ENCODE measurements at regions not wholly inside any gene's neighbourhood (a gene's known extent, or its start where the extent isn't known, plus 50 kb on each side); places are given as distances from the start of the nearest gene placed in this dataset.
"Not testable (repeated sequence)": the region's sequence is repeated elsewhere in the genome, so short reads cannot be mapped to it uniquely, and the experiment has no call there.

GRCh38 chr6:86016567-86016966 lies 373.9 kb upstream of the SYNCRIP start:
- Histone ChIP-seq H3K36me3 (no peaks in the 10 kb centered on the region), H3K4me3 (no peak overlapping the region), H3K4me1 (no peaks in the 10 kb centered on the region), H3K27ac (no peak overlapping the region), H3K27me3 (no peaks in the 10 kb centered on the region), H3K9me3 (peaks cover 0 to 3% (median 0%) of the 10 kb centered on the region in 12 donors)
- DNase-seq (no peak), ATAC-seq (no peak)
- intact Hi-C loops (cut with DNase I) = no loop called here
- 67 to 81% (median 74%) methylated on average over 3 of the region's 3 CpGs for WGBS, 4 donors
- TF ChIP-seq POLR2A (IDR thresholded peaks at IDR 0.05) = no peak
- no peak for TF ChIP-seq CTCF (IDR thresholded peaks at IDR 0.05)

GRCh38 chr6:86016077-86016476 lies 373.4 kb upstream of the SYNCRIP start:
- no peaks in the 10 kb centered on the region for H3K4me1 ChIP-seq
- DNase-seq (no peak), ATAC-seq (no peak)
- no peaks in the 10 kb centered on the region for H3K27me3 ChIP-seq
- H3K27ac ChIP-seq = no peak overlapping the region
- H3K4me3 ChIP-seq = no peak overlapping the region
- H3K9me3 ChIP-seq = peaks cover 0 to 4% (median 0%) of the 10 kb centered on the region in 12 donors
- TF ChIP-seq POLR2A (IDR thresholded peaks at IDR 0.05) = no peak
- no peak for TF ChIP-seq CTCF (IDR thresholded peaks at IDR 0.05)
- 61 to 80% (median 72%) methylated on average over 4 of the region's 4 CpGs for WGBS, 4 donors
- H3K36me3 ChIP-seq = no peaks in the 10 kb centered on the region
- intact Hi-C loops (cut with DNase I) = no loop called here

- DNase-seq = not testable (repeated sequence)
Observed at GRCh38 chr6:86012991-86013390, 370.3 kb upstream of the SYNCRIP start.

GRCh38 chr6:86010915-86011786 lies 368.5 kb upstream of the SYNCRIP start:
- Histone ChIP-seq H3K4me1 (no peaks in the 10 kb centered on the region), H3K27ac (no peak overlapping the region), H3K27me3 (no peaks in the 10 kb centered on the region), H3K9me3 (peaks cover 0 to 4% (median 0%) of the 10 kb centered on the region in 12 donors), H3K36me3 (no peaks in the 10 kb centered on the region), H3K4me3 (no peak overlapping the region)
- no peak for TF ChIP-seq POLR2A (IDR thresholded peaks at IDR 0.05)
- TF ChIP-seq CTCF (IDR thresholded peaks at IDR 0.05) = no peak
- ATAC-seq (no peak), DNase-seq (no peak)
- 75 to 89% (median 81%) methylated on average over 9 of the region's 9 CpGs for WGBS, 4 donors
- intact Hi-C loops (cut with DNase I) = no loop called here

More at GRCh38 chr6:86012991-86013390, 370.3 kb upstream of the SYNCRIP start:
- intact Hi-C loops (cut with DNase I); H3K4me3 ChIP-seq; H3K4me1 ChIP-seq; H3K27ac ChIP-seq; ATAC-seq; H3K27me3 ChIP-seq; H3K36me3 ChIP-seq; H3K9me3 ChIP-seq: not testable (repeated sequence)
- 41 to 69% (median 55%) methylated on average over 1 of the region's 1 CpG for WGBS, 4 donors
